SK-N-SH treated with all-trans-retinoic acid at 6 μM for 48 hours (cell line): ENCODE measurements at regions not wholly inside any gene's neighbourhood (a gene's known extent, or its start where the extent isn't known, plus 50 kb on each side); places are given as distances from the start of the nearest gene placed in this dataset.

Experiments used
- ARNTL ChIP-seq: fragments of 450-650 bp; formaldehyde crosslinking; IDR thresholded peaks from 2 replicates; pipeline ENCODE4 v1.5.0; 2020; ENCODE audit warnings: low read depth, mild to moderate bottlenecking, moderate library complexity, borderline replicate concordance
- CREB5 ChIP-seq: fragments of 250-450 bp; sonication (Bioruptor Pico); IDR thresholded peaks from 2 replicates; pipeline ENCODE4 v1.5.1; 2020; ENCODE audit warnings: low read depth, mild to moderate bottlenecking, moderate library complexity
- CSRNP3 ChIP-seq: fragments of 250-450 bp; sonication (Bioruptor Pico); IDR thresholded peaks from 2 replicates; pipeline ENCODE4 v1.5.1; 2021; ENCODE audit warnings: mild to moderate bottlenecking, moderate library complexity
- ISL1 ChIP-seq: fragments of 250-450 bp; sonication (Bioruptor Pico); IDR thresholded peaks from 2 replicates; pipeline ENCODE4 v2.1.2; 2022; ENCODE audit warnings: mild to moderate bottlenecking, moderate library complexity
- OSR1 ChIP-seq: fragments of 250-450 bp; sonication (Bioruptor Pico); IDR thresholded peaks from 2 replicates; pipeline ENCODE4 v1.8.0; 2022; ENCODE audit warnings: moderate library complexity, mild to moderate bottlenecking, inconsistent platforms
- POU6F1 ChIP-seq: fragments of 250-450 bp; sonication (Bioruptor Pico); IDR thresholded peaks from 2 replicates; pipeline ENCODE4 v1.8.0; 2021; ENCODE audit warnings: low read depth, mild to moderate bottlenecking, moderate library complexity, borderline replicate concordance
- PPARA ChIP-seq: fragments of 250-450 bp; sonication (Bioruptor Pico); IDR thresholded peaks from 2 replicates; pipeline ENCODE4 v1.5.0; 2020; ENCODE audit warnings: mild to moderate bottlenecking, borderline replicate concordance
- SNAI2 ChIP-seq: fragments of 250-450 bp; sonication (Bioruptor Pico); IDR thresholded peaks from 2 replicates; pipeline ENCODE4 v1.5.0; 2020; ENCODE audit warnings: mild to moderate bottlenecking, moderate library complexity
- ZFP3 ChIP-seq: fragments of 250-450 bp; sonication (Bioruptor Pico); IDR thresholded peaks from 2 replicates; pipeline ENCODE4 v1.5.0; 2020; ENCODE audit warnings: mild to moderate bottlenecking, moderate library complexity
- ZFP30 ChIP-seq: fragments of 450-650 bp; formaldehyde crosslinking; IDR thresholded peaks from 2 replicates; pipeline ENCODE4 v1.5.0; 2022; ENCODE audit warnings: mild to moderate bottlenecking, moderate library complexity
- ZNF8 ChIP-seq: fragments of 450-650 bp; formaldehyde crosslinking; IDR thresholded peaks from 2 replicates; pipeline ENCODE4 v1.5.0; 2020; ENCODE audit warnings: mild to moderate bottlenecking, moderate library complexity

- TF ChIP-seq ARNTL (CRISPR knock-in tag) (no peak), ZFP30 (CRISPR knock-in tag) (no peak), SNAI2 (CRISPR knock-in tag) (no peak), ZFP3 (CRISPR knock-in tag) (no peak), CREB5 (CRISPR knock-in tag) (no peak), ISL1 (CRISPR knock-in tag) (no peak), ZNF8 (CRISPR knock-in tag) (no peak), OSR1 (CRISPR knock-in tag) (no peak), POU6F1 (CRISPR knock-in tag) (no peak), PPARA (no peak), CSRNP3 (CRISPR knock-in tag) (no peak)
These were observed 203.0 kb downstream of the CDC5L start for GRCh38 chr6:44590471-44590870.
